GM13976 (cell line): ENCODE measurements at regions not wholly inside any gene's neighbourhood (a gene's known extent, or its start where the extent isn't known, plus 50 kb on each side); places are given as distances from the start of the nearest gene placed in this dataset.
"Not testable (repeated sequence)": the region's sequence is repeated elsewhere in the genome, so short reads cannot be mapped to it uniquely, and the experiment has no call there.

ENCODE experiments used
- DNase-seq: peaks from one replicate; pipeline ENCODE4 v3.0.0; 2012; ENCODE audit warnings: low spot score
- CTCF ChIP-seq: IDR thresholded peaks from 2 replicates; pipeline ENCODE4 v1.5.1; 2012; ENCODE audit warnings: borderline replicate concordance, mild to moderate bottlenecking; ENCODE audit not compliant: insufficient read depth; ENCODE audit errors: extremely low read depth, missing control alignments, control extremely low read depth
- in situ Hi-C: fragments of 300-500 bp; cut with MboI; formaldehyde crosslinking; loops from one replicate; pipeline ENCODE4 v1.12.0; 2022; ENCODE audit warnings: low sequenced_read_pairs, mixed read lengths, inconsistent platforms; ENCODE audit not compliant: unreplicated experiment

- no peak for DNase-seq
- no peak for TF ChIP-seq CTCF
- in situ Hi-C loops, result no loop called here
Measured at GRCh38 chr13:74251778-74252519, 117.7 kb upstream of the KLF12 start.

- no peak for DNase-seq
- in situ Hi-C loops, result no loop called here
Measured at GRCh38 chr13:74250738-74251190, 116.6 kb upstream of the KLF12 start.

GRCh38 chr13:74248477-74248876 is 114.3 kb upstream of the KLF12 start:
- DNase-seq, result no peak
- in situ Hi-C loops, result no loop called here
- TF ChIP-seq CTCF, result no peak

More at GRCh38 chr13:74250738-74251190, 116.6 kb upstream of the KLF12 start:
- TF ChIP-seq CTCF, result no peak

GRCh38 chr13:74246487-74246886 is 112.3 kb upstream of the KLF12 start:
- TF ChIP-seq CTCF, result no peak
- in situ Hi-C loops, result no loop called here
- DNase-seq, result no peak

- in situ Hi-C loops, result no loop called here
Measured at GRCh38 chr13:74243637-74244526, 109.7 kb upstream of the KLF12 start.

GRCh38 chr13:74241343-74241742 is 107.1 kb upstream of the KLF12 start:
- DNase-seq, in situ Hi-C loops: not testable (repeated sequence)

More at GRCh38 chr13:74243637-74244526, 109.7 kb upstream of the KLF12 start:
- DNase-seq, result no peak
- no peak for TF ChIP-seq CTCF
